ENCODE measurements at regions not wholly inside any gene's neighbourhood (a gene's known extent, or its start where the extent isn't known, plus 50 kb on each side); places are given as distances from the start of the nearest gene placed in this dataset.

DNA sequence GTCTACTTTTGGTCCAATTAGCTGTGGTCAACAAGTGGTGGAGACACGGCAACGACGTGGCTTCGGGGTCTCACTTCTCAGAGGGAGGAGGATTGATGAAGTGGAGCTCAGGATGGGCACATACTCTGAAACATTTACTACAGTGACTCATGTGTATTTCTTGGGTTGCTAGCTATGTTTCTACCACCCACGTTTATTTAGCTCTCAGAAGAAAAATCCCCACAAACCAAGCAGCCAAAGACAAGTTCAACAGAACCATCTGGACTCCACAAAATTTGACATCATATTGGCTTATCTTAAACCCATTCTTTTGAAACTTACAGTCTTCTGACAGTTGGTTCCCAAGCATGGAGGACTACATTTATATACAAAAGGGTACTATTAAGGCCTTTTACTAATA, 158.0 kb downstream of the CBLL2 start:
- no peak for TF ChIP-seq EZH2 (IDR thresholded peaks at IDR 0.05; ENCODE audit: low read length, missing control alignments)
- TF ChIP-seq, protein P1, sequence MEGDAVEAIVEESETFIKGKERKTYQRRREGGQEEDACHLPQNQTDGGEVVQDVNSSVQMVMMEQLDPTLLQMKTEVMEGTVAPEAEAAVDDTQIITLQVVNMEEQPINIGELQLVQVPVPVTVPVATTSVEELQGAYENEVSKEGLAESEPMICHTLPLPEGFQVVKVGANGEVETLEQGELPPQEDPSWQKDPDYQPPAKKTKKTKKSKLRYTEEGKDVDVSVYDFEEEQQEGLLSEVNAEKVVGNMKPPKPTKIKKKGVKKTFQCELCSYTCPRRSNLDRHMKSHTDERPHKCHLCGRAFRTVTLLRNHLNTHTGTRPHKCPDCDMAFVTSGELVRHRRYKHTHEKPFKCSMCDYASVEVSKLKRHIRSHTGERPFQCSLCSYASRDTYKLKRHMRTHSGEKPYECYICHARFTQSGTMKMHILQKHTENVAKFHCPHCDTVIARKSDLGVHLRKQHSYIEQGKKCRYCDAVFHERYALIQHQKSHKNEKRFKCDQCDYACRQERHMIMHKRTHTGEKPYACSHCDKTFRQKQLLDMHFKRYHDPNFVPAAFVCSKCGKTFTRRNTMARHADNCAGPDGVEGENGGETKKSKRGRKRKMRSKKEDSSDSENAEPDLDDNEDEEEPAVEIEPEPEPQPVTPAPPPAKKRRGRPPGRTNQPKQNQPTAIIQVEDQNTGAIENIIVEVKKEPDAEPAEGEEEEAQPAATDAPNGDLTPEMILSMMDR (conservative IDR thresholded peaks at IDR 0.05 in 1 of 2, IDR thresholded peaks at IDR 0.05 in 1 of 2; ENCODE audit: low read depth in 1 of 2, low read length in 2 of 2) = no peak

All from fibroblast of lung (primary cell).